Sigmoid colon (tissue), 4 donors: ENCODE measurements at regions not wholly inside any gene's neighbourhood (a gene's known extent, or its start where the extent isn't known, plus 50 kb on each side); places are given as distances from the start of the nearest gene placed in this dataset.

Experiments used
- CTCF ChIP-seq, 4 experiments: fragments of 450-650 bp in 3 of 4; fragments of 200-600 bp in 1 of 4; IDR thresholded peaks; one replicate each; pipeline ENCODE4 v1.5.1; 2016 to 2019; ENCODE audit warnings: antibody characterized with exemption in 4 of 4, mild to moderate bottlenecking in 3 of 4, moderate library complexity in 2 of 4
- EP300 ChIP-seq, 4 donors: sonication (generic); formaldehyde crosslinking; IDR thresholded peaks; one replicate each; pipeline ENCODE4 v1.6.1; 2017; ENCODE audit warnings: antibody characterized with exemption in 4 of 4
- POLR2A ChIP-seq, 2 donors: fragments of 450-650 bp; IDR thresholded peaks; one replicate each; pipeline ENCODE4 v1.6.1; 2016; ENCODE audit warnings: antibody characterized with exemption in 2 of 2, mild to moderate bottlenecking in 2 of 2, moderate library complexity in 2 of 2
- POLR2AphosphoS5 ChIP-seq, 4 donors: sonication (generic); formaldehyde crosslinking; IDR thresholded peaks; one replicate each; pipeline ENCODE4 v1.6.1; 2017; ENCODE audit warnings: antibody characterized with exemption in 4 of 4

- TF ChIP-seq CTCF (IDR thresholded peaks at IDR 0.05) (no peak), POLR2A (IDR thresholded peaks at IDR 0.05) (no peak), POLR2AphosphoS5 (IDR thresholded peaks at IDR 0.05) (no peak), EP300 (IDR thresholded peaks at IDR 0.05) (no peak)
Observed at GRCh38 chrX:85516131-85516530, 136.7 kb upstream of the POF1B start.
